IMR-90 (cell line): ENCODE measurements at regions not wholly inside any gene's neighbourhood (a gene's known extent, or its start where the extent isn't known, plus 50 kb on each side); places are given as distances from the start of the nearest gene placed in this dataset.

Experiments
- ATAC-seq: fragments of 200-7000 bp; cut with Tn5 transposase; 2 replicates; pipeline ENCODE4 v1.9.1; 2020; ENCODE audit warnings: low read depth, mild to moderate bottlenecking, moderate library complexity
- BruUV-seq: library from RNA; stranded (reverse); fragments of 400-500 nt; replicated peaks from 2 replicates; lab custom pipeline; 2021; lab: Mats Ljungman, UMichigan
- CTCF ChIA-PET: fragments of 300-600 bp; formaldehyde crosslinking; extraction: SDS; loops from one replicate; lab custom pipeline; 2021; ENCODE audit warnings: antibody characterized with exemption; lab: Yijun Ruan, JAX
- POLR2A ChIA-PET: fragments of 300-600 bp; sonication (Branson Sonifier 250); formaldehyde crosslinking; loops from one replicate; lab custom pipeline; 2022; ENCODE audit warnings: antibody characterized with exemption; ENCODE audit not compliant: unreplicated experiment; lab: Charles Lee
- DNase-seq: peaks from one replicate; pipeline ENCODE4 v3.0.0; 2013
- H2AFZ ChIP-seq: replicated peaks from 2 replicates; pipeline ENCODE3; 2013; ENCODE audit warnings: low read length, mild to moderate bottlenecking; ENCODE audit not compliant: poor library complexity
- H2AK5ac ChIP-seq: 2 replicates; pipeline ENCODE4 v1.6.1; 2013; ENCODE audit warnings: low read depth, low read length, inconsistent platforms
- H2AK9ac ChIP-seq: replicated peaks from 2 replicates; pipeline ENCODE3; 2013; ENCODE audit warnings: mild to moderate bottlenecking, low read depth, low read length, moderate library complexity; ENCODE audit not compliant: poor library complexity
- H2BK120ac ChIP-seq: 2 replicates; pipeline ENCODE4 v1.6.1; 2013; ENCODE audit warnings: low read depth, low read length, inconsistent platforms
- H2BK15ac ChIP-seq: 3 replicates; pipeline ENCODE4 v1.6.1; 2013; ENCODE audit warnings: low read depth, low read length, inconsistent platforms
- H2BK20ac ChIP-seq: 2 replicates; pipeline ENCODE4 v1.6.1; 2013; ENCODE audit warnings: low read depth, mild to moderate bottlenecking, inconsistent platforms, low read length, moderate library complexity
- H2BK5ac ChIP-seq: 2 replicates; pipeline ENCODE4 v1.6.1; 2013; ENCODE audit warnings: mild to moderate bottlenecking, low read depth, low read length, inconsistent platforms; ENCODE audit not compliant: poor library complexity, severe bottlenecking
- H3K14ac ChIP-seq: replicated peaks from 2 replicates; pipeline ENCODE4 v1.6.1; 2013; ENCODE audit warnings: low read depth, low read length, inconsistent platforms
- H3K18ac ChIP-seq: 2 replicates; pipeline ENCODE4 v1.6.1; 2013; ENCODE audit warnings: low read depth, low read length, control low read depth
- H3K23ac ChIP-seq: 2 replicates; pipeline ENCODE4 v1.6.1; 2013; ENCODE audit warnings: low read depth, low read length, inconsistent platforms
- H3K27ac ChIP-seq: 2 replicates; pipeline ENCODE4 v1.5.1; 2013; ENCODE audit warnings: mild to moderate bottlenecking, control low read depth, low read length; ENCODE audit not compliant: insufficient read depth
- H3K27me3 ChIP-seq: 2 replicates; pipeline ENCODE4 v1.6.1; 2013; ENCODE audit warnings: low read length; ENCODE audit not compliant: control insufficient read depth, insufficient read depth
- H3K36me3 ChIP-seq: 2 replicates; pipeline ENCODE4 v1.6.1; 2013; ENCODE audit warnings: low read length, mixed read lengths; ENCODE audit not compliant: control insufficient read depth, insufficient read depth
- H3K4ac ChIP-seq: 2 replicates; pipeline ENCODE4 v1.6.1; 2013; ENCODE audit warnings: low read depth, low read length, inconsistent platforms
- H3K4me1 ChIP-seq: 2 replicates; pipeline ENCODE4 v1.6.1; 2013; ENCODE audit warnings: low read length, mixed read lengths; ENCODE audit not compliant: control insufficient read depth, insufficient read depth
- H3K4me2 ChIP-seq: 2 replicates; pipeline ENCODE4 v1.6.1; 2013; ENCODE audit warnings: low read depth, mild to moderate bottlenecking, control low read depth, low read length, moderate library complexity
- H3K4me3 ChIP-seq: 2 replicates; pipeline ENCODE4 v1.5.1; 2013; ENCODE audit warnings: low read depth, mild to moderate bottlenecking, control low read depth, low read length, moderate library complexity; ENCODE audit not compliant: insufficient read depth
- H3K56ac ChIP-seq: 2 replicates; pipeline ENCODE4 v1.6.1; 2013; ENCODE audit warnings: low read length, inconsistent platforms; ENCODE audit not compliant: insufficient read depth; ENCODE audit errors: extremely low read depth
- H3K79me1 ChIP-seq, 2 experiments: 2 replicates each; pipeline ENCODE4 v1.6.1; 2013; ENCODE audit warnings: low read length in 2 of 2, inconsistent platforms in 1 of 2, low read depth in 1 of 2
- H3K9ac ChIP-seq: 2 replicates; pipeline ENCODE4 v1.6.1; 2013; ENCODE audit warnings: low read depth, low read length, control low read depth
- H3K9me1 ChIP-seq: 2 replicates; pipeline ENCODE4 v1.6.1; 2013; ENCODE audit warnings: low read length, inconsistent platforms; ENCODE audit not compliant: insufficient read depth
- H3K9me3 ChIP-seq: 2 replicates; pipeline ENCODE4 v1.6.1; 2013; ENCODE audit warnings: low read length; ENCODE audit not compliant: control insufficient read depth, insufficient read depth
- H4K20me1 ChIP-seq: 2 replicates; pipeline ENCODE4 v1.6.1; 2013; ENCODE audit warnings: low read length, inconsistent platforms; ENCODE audit not compliant: insufficient read depth
- H4K5ac ChIP-seq: 2 replicates; pipeline ENCODE4 v1.6.1; 2013; ENCODE audit warnings: mild to moderate bottlenecking, low read depth, low read length, control low read depth
- H4K8ac ChIP-seq, 2 experiments: 2 replicates each; pipeline ENCODE4 v1.6.1; 2013; ENCODE audit warnings: low read depth in 2 of 2, low read length in 2 of 2, control low read depth in 1 of 2, inconsistent platforms in 1 of 2
- H4K91ac ChIP-seq: 2 replicates; pipeline ENCODE4 v1.6.1; 2013; ENCODE audit warnings: low read depth, low read length, inconsistent platforms; ENCODE audit not compliant: insufficient read depth
- BHLHE40 ChIP-seq: fragments of 150-350 bp; IDR thresholded peaks from 2 replicates; pipeline ENCODE4 v1.6.1; 2016; ENCODE audit warnings: mild to moderate bottlenecking, low read depth, low read length
- CEBPB ChIP-seq: IDR thresholded peaks from 2 replicates; pipeline ENCODE4 v1.6.1; 2012; ENCODE audit warnings: low read depth, low read length, improper control_type of control experiment
- CHD1 ChIP-seq: IDR thresholded peaks from 2 replicates; pipeline ENCODE4 v1.6.1; 2012; ENCODE audit warnings: low read depth, low read length, improper control_type of control experiment
- CTCF ChIP-seq: conservative IDR thresholded peaks from 2 replicates; pipeline ENCODE4 v1.5.1; 2012; ENCODE audit warnings: mild to moderate bottlenecking, low read depth, low read length, improper control_type of control experiment
- ELK1 ChIP-seq: fragments of 150-350 bp; IDR thresholded peaks from 2 replicates; pipeline ENCODE4 v1.6.1; 2016; ENCODE audit warnings: low read depth, mild to moderate bottlenecking, low read length, moderate library complexity, borderline replicate concordance
- MAFK ChIP-seq: IDR thresholded peaks from 2 replicates; pipeline ENCODE4 v1.6.1; 2012; ENCODE audit warnings: low read depth, low read length, improper control_type of control experiment
- MAZ ChIP-seq: IDR thresholded peaks from 2 replicates; pipeline ENCODE4 v1.6.1; 2012; ENCODE audit warnings: low read depth, mild to moderate bottlenecking, low read length, improper control_type of control experiment, moderate library complexity, borderline replicate concordance
- MXI1 ChIP-seq: IDR thresholded peaks from 2 replicates; pipeline ENCODE4 v1.6.1; 2012; ENCODE audit warnings: low read depth, mild to moderate bottlenecking, low read length, moderate library complexity, borderline replicate concordance
- NFE2L2 ChIP-seq: fragments of 150-350 bp; IDR thresholded peaks from 2 replicates; pipeline ENCODE4 v1.6.1; 2016; ENCODE audit warnings: low read depth, mild to moderate bottlenecking, low read length
- POLR2A ChIP-seq: IDR thresholded peaks from 2 replicates; pipeline ENCODE4 v1.6.1; 2012; ENCODE audit warnings: mild to moderate bottlenecking, low read depth, low read length
- RAD21 ChIP-seq: IDR thresholded peaks from 2 replicates; pipeline ENCODE4 v1.6.1; 2012; ENCODE audit warnings: low read length, improper control_type of control experiment
- RFX5 ChIP-seq: IDR thresholded peaks from 2 replicates; pipeline ENCODE4 v1.8.0; 2012; ENCODE audit warnings: low read depth, mild to moderate bottlenecking, low read length, moderate library complexity
- USF2 ChIP-seq: fragments of 150-350 bp; IDR thresholded peaks from 2 replicates; pipeline ENCODE4 v1.6.1; 2017; ENCODE audit warnings: mild to moderate bottlenecking, antibody characterized with exemption, low read length, low read depth
- WGBS, 2 experiments: methylation state at CpG; one replicate each; pipeline versions ENCODE4 v1.1.5 to v1.1.7; 2013; ENCODE audit warnings: missing lambda C conversion rate in 2 of 2; ENCODE audit not compliant: insufficient read length in 1 of 2; ENCODE audit errors: extremely low coverage in 2 of 2; 5-methylcytosine and 5-hydroxymethylcytosine counted together
- dilution Hi-C: fragments of 300-500 bp; cut with HindIII; formaldehyde crosslinking; loops from one replicate; pipeline ENCODE4 v1.14.3; 2018; ENCODE audit warnings: low sequenced_read_pairs; ENCODE audit not compliant: unreplicated experiment
- in situ Hi-C: fragments of 300-500 bp; cut with MboI; formaldehyde crosslinking; loops from 3 replicates; pipeline ENCODE4 v1.14.3; 2019; ENCODE audit warnings: low sequenced_read_pairs, inconsistent platforms, mixed read lengths
- intact Hi-C: fragments of 100-400 bp; cut with micrococcal nuclease; formaldehyde crosslinking; loops from 2 replicates; pipeline ENCODE4 v1.10.0; 2022

- dilution Hi-C loops, result no loop called here
- Histone ChIP-seq H3K9me3 (peaks cover 2% of the 10 kb centered on the region), H3K4ac (no peak overlapping the region), H3K27ac (no peak overlapping the region), H3K9ac (no peak overlapping the region), H3K36me3 (no peaks in the 10 kb centered on the region), H2AFZ (no peak overlapping the region), H3K4me1 (no peaks in the 10 kb centered on the region), H2BK120ac (no peak overlapping the region), H3K4me2 (no peak overlapping the region), H4K5ac (no peak overlapping the region), H2BK5ac (no peak overlapping the region), H3K79me1 (no peaks in the 10 kb centered on the region), H3K4me3 (no peak overlapping the region), H2AK5ac (no peak overlapping the region), H3K27me3 (no peaks in the 10 kb centered on the region), H4K20me1 (no peaks in the 10 kb centered on the region), H3K56ac (no peak overlapping the region), H3K9me1 (no peaks in the 10 kb centered on the region), H3K14ac (no peak overlapping the region), H4K91ac (no peak overlapping the region), H3K18ac (no peak overlapping the region), H2AK9ac (no peak overlapping the region), H2BK15ac (no peak overlapping the region), H4K8ac (no peak overlapping the region), H2BK20ac (no peak overlapping the region), H3K23ac (no peak overlapping the region)
- no peak for TF ChIP-seq RFX5
- TF ChIP-seq CEBPB, result no peak
- TF ChIP-seq CHD1, result no peak
- TF ChIP-seq BHLHE40, result no peak
- no peak for TF ChIP-seq MAFK
- TF ChIP-seq CTCF, result no peak
- no peak for TF ChIP-seq NFE2L2
- TF ChIP-seq USF2, result no peak
- no peak for TF ChIP-seq ELK1
- no peak for TF ChIP-seq MXI1
- no peak for TF ChIP-seq POLR2A
- TF ChIP-seq MAZ, result no peak
- TF ChIP-seq RAD21, result no peak
- ChIA-PET CTCF (no interaction called here), POLR2A (no interaction called here)
- intact Hi-C loops, result no loop called here
- BruUV-seq, result no TSS peak
- DNase-seq (peak; percentile 44), ATAC-seq (no peak)
- no CpG with 5 or more reads among the region's 1 CpG for WGBS, 2 experiments
- in situ Hi-C loops, result no loop called here
Observed at GRCh38 chr4:4647041-4647440, 105.2 kb upstream of the STX18 start.
